ENCODE measurements at regions not wholly inside any gene's neighbourhood (a gene's known extent, or its start where the extent isn't known, plus 50 kb on each side); places are given as distances from the start of the nearest gene placed in this dataset.

DNA sequence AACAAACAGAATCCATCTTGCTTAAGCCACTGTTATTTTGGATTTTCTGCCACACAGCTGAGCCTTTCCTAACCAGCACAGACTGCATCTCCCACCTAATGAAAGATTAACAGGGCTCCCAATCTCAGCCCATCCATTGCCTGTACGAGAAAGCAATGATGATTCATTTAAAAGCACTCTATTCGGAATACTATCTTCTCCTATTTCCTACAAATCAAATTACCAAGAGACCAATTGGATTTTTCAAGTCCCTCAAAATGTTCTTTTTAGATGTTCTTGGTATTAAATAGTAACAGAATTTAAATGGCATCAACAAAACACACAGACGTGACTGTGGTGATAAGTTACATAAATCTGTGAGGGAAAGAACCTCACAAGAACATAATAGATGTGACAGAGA is 324.1 kb downstream of the AGTPBP1 start:
- H3K4me3 ChIP-seq, result no peak overlapping the region
- H3K36me3 ChIP-seq, result no peaks in the 10 kb centered on the region
- no peak overlapping the region for H3K27ac ChIP-seq
- no peak for DNase-seq
- TF ChIP-seq CTCF (IDR thresholded peaks at IDR 0.05), result no peak
- no peaks in the 10 kb centered on the region for H3K27me3 ChIP-seq
- intact Hi-C loops (cut with DNase I), result no loop called here
- no peaks in the 10 kb centered on the region for H3K4me1 ChIP-seq
- ATAC-seq, result no peak
- H3K9me3 ChIP-seq, result no peaks in the 10 kb centered on the region

DNA sequence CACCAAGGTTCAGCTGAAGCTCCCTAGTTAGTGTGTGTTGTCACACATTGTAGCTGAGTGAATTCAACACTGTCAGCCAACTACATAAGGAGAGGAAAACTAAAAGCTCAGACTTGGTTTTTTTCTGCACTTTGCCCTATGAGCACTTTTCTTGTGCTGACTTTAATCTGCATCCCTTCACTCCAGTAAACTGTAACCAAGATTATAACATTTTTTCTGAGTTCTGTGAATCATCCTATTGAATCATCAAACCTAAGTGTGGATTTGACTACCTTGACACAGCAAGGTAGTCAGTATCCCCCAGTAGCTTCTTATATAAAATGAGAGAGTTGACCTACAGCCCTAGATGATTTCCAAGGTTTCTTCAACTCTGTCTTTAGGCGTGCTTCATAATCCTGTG is 325.0 kb downstream of the AGTPBP1 start:
- ATAC-seq (no peak), DNase-seq (no peak)
- H3K27ac ChIP-seq, result no peak overlapping the region
- intact Hi-C loops (cut with DNase I), result no loop called here
- no peak overlapping the region for H3K4me3 ChIP-seq
- H3K9me3 ChIP-seq, result no peaks in the 10 kb centered on the region
- no peaks in the 10 kb centered on the region for H3K36me3 ChIP-seq
- no peak for TF ChIP-seq CTCF (IDR thresholded peaks at IDR 0.05)
- no peaks in the 10 kb centered on the region for H3K27me3 ChIP-seq
- H3K4me1 ChIP-seq, result no peaks in the 10 kb centered on the region

DNA sequence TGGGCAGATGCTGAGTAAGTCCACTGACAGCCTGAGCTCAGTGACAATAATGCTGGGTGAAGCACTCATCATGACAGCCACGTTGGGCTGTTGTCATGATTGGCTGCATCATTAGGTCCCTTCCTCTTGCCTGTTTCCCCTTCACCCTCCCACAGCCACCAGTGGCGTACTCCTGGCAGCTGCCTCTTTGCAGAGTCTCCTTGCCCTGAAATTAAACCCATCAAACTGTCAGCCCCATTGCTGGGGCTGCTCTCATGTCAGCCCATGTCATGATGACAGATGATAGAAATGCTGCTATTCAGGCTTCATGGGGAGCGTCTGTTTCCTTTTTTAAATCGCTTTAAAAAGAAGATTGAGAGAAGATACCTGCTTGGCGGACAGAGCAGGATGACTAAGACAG is 327.4 kb downstream of the AGTPBP1 start:
- H3K27ac ChIP-seq, result no peak overlapping the region
- no peak overlapping the region for H3K4me3 ChIP-seq
- intact Hi-C loops (cut with DNase I), result no loop called here
- H3K27me3 ChIP-seq, result no peaks in the 10 kb centered on the region
- DNase-seq (no peak), ATAC-seq (no peak)
- no peaks in the 10 kb centered on the region for H3K4me1 ChIP-seq
- TF ChIP-seq CTCF (IDR thresholded peaks at IDR 0.05), result no peak
- no peaks in the 10 kb centered on the region for H3K9me3 ChIP-seq
- no peaks in the 10 kb centered on the region for H3K36me3 ChIP-seq

DNA sequence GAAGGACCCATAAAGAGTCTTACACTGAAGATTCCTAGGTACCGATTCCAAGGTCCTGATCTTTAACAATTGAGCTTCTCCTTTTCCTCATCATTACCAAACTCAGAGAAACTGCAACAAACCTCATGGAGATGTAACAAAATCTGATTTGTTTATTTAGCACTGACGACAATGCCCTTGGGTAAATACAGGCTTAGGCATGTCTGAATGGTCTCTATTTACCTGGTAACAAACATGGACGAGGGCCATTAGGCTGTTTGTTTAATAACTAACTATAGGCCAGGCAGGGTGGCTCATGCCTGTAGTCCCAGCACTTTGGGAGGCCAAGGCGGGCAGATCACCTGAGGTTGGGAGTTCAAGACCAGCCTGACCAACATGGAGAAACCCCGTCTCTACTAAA is 333.3 kb downstream of the AGTPBP1 start:
- intact Hi-C loops (cut with DNase I), result no loop called here
- H3K27ac ChIP-seq, result no peak overlapping the region
- no peak for TF ChIP-seq CTCF (IDR thresholded peaks at IDR 0.05)
- ATAC-seq (no peak), DNase-seq (no peak)
- no peaks in the 10 kb centered on the region for H3K27me3 ChIP-seq
- no peaks in the 10 kb centered on the region for H3K4me1 ChIP-seq
- H3K4me3 ChIP-seq, result no peak overlapping the region
- no peaks in the 10 kb centered on the region for H3K9me3 ChIP-seq
- H3K36me3 ChIP-seq, result no peaks in the 10 kb centered on the region

DNA sequence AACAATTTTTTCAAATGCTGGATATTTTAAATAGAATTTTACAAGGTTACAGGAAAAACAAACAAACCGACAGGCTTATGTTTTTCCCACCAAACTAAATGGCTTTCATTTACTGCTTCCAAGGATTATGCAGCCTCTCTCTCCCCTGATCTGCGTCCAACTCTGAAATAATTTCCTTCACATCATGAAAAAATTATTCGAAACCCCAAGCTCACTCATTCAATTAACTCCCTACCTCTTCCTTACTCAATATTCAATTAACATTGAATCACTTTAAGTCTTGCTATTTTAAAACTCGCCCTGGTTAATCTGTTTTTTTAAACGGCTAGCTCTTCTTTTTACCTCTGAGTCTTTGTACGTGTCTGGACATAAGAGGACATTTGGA is 336.2 kb downstream of the AGTPBP1 start:
- Histone ChIP-seq H3K9me3 (no peaks in the 10 kb centered on the region), H3K27me3 (no peaks in the 10 kb centered on the region), H3K4me3 (no peak overlapping the region), H3K36me3 (no peaks in the 10 kb centered on the region), H3K4me1 (no peaks in the 10 kb centered on the region), H3K27ac (no peak overlapping the region)
- intact Hi-C loops (cut with DNase I), result no loop called here
- ATAC-seq (no peak), DNase-seq (no peak)
- no peak for TF ChIP-seq CTCF (IDR thresholded peaks at IDR 0.05)

Measured in left lung (tissue), 4 donors.